Suprapubic skin (tissue), 4 donors: ENCODE measurements at regions not wholly inside any gene's neighbourhood (a gene's known extent, or its start where the extent isn't known, plus 50 kb on each side); places are given as distances from the start of the nearest gene placed in this dataset.

ENCODE experiments used
- DNase-seq, 2 donors: peaks; one replicate each; pipeline ENCODE4 v3.0.0-alpha.2; 2019; ENCODE audit warnings: low spot score in 2 of 2
- H3K27ac ChIP-seq: fragments of 200-600 bp; sonication (generic); one replicate; pipeline ENCODE4 v1.5.1; 2019
- H3K27me3 ChIP-seq: fragments of 200-600 bp; sonication (generic); one replicate; pipeline ENCODE4 v1.5.1; 2019
- H3K36me3 ChIP-seq: fragments of 200-600 bp; sonication (generic); one replicate; pipeline ENCODE4 v1.5.1; 2019
- H3K4me1 ChIP-seq: fragments of 200-600 bp; sonication (generic); one replicate; pipeline ENCODE4 v1.5.1; 2019
- H3K4me3 ChIP-seq: fragments of 200-600 bp; sonication (generic); one replicate; pipeline ENCODE4 v1.5.1; 2019; ENCODE audit warnings: mild to moderate bottlenecking
- H3K9me3 ChIP-seq: fragments of 200-600 bp; sonication (generic); one replicate; pipeline ENCODE4 v1.5.1; 2019
- EP300 ChIP-seq: sonication (generic); formaldehyde crosslinking; IDR thresholded peaks from one replicate; pipeline ENCODE4 v1.6.1; 2017; ENCODE audit warnings: antibody characterized with exemption
- POLR2A ChIP-seq, 2 donors: fragments of 450-650 bp; IDR thresholded peaks; one replicate each; pipeline ENCODE4 v1.6.1; 2017; ENCODE audit warnings: antibody characterized with exemption in 2 of 2, mild to moderate bottlenecking in 2 of 2, moderate library complexity in 2 of 2
- POLR2AphosphoS5 ChIP-seq, 3 donors: sonication (generic); formaldehyde crosslinking; IDR thresholded peaks; one replicate each; pipeline ENCODE4 v1.6.1; 2017; ENCODE audit warnings: antibody characterized with exemption in 3 of 3
- WGBS: methylation state at CpG from one replicate; pipeline ENCODE4 v1.1.5; 2018; 5-methylcytosine and 5-hydroxymethylcytosine counted together
- TF ChIP-seq, protein P1 (sequence below), 2 donors: fragments of 200-600 bp in 1 of 2; fragments of 450-650 bp in 1 of 2; sonication (generic) in 1 of 2; IDR thresholded peaks; one replicate each; pipeline ENCODE4 v1.5.1; 2016 to 2019; ENCODE audit warnings: antibody characterized with exemption in 2 of 2, mild to moderate bottlenecking in 1 of 2, moderate library complexity in 1 of 2

- no peaks in the 10 kb centered on the region for H3K36me3 ChIP-seq
- H3K4me1 ChIP-seq, result no peaks in the 10 kb centered on the region
- 61% methylated on average over 5 of the region's 24 CpGs for WGBS
- DNase-seq, result no peak
- peaks cover 18% of the 10 kb centered on the region for H3K27me3 ChIP-seq
- no peaks in the 10 kb centered on the region for H3K9me3 ChIP-seq
- no peak overlapping the region for H3K4me3 ChIP-seq
- no peak overlapping the region for H3K27ac ChIP-seq
- TF ChIP-seq POLR2A (IDR thresholded peaks at IDR 0.05) (no peak), EP300 (no peak), POLR2AphosphoS5 (IDR thresholded peaks at IDR 0.05) (no peak)
- TF ChIP-seq, protein P1, sequence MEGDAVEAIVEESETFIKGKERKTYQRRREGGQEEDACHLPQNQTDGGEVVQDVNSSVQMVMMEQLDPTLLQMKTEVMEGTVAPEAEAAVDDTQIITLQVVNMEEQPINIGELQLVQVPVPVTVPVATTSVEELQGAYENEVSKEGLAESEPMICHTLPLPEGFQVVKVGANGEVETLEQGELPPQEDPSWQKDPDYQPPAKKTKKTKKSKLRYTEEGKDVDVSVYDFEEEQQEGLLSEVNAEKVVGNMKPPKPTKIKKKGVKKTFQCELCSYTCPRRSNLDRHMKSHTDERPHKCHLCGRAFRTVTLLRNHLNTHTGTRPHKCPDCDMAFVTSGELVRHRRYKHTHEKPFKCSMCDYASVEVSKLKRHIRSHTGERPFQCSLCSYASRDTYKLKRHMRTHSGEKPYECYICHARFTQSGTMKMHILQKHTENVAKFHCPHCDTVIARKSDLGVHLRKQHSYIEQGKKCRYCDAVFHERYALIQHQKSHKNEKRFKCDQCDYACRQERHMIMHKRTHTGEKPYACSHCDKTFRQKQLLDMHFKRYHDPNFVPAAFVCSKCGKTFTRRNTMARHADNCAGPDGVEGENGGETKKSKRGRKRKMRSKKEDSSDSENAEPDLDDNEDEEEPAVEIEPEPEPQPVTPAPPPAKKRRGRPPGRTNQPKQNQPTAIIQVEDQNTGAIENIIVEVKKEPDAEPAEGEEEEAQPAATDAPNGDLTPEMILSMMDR (IDR thresholded peaks at IDR 0.05), result no peak
These were observed 134.7 kb upstream of the GPR12 start for GRCh38 chr13:26895081-26895807.

- no peaks in the 10 kb centered on the region for H3K4me1 ChIP-seq
- 93% methylated on average over 7 of the region's 7 CpGs for WGBS
- DNase-seq, result no peak
- H3K4me3 ChIP-seq, result no peak overlapping the region
- TF ChIP-seq POLR2AphosphoS5 (IDR thresholded peaks at IDR 0.05) (no peak), EP300 (no peak), POLR2A (IDR thresholded peaks at IDR 0.05) (no peak)
- TF ChIP-seq, protein P1 (IDR thresholded peaks at IDR 0.05), result no peak
- no peaks in the 10 kb centered on the region for H3K36me3 ChIP-seq
- no peaks in the 10 kb centered on the region for H3K27me3 ChIP-seq
- no peaks in the 10 kb centered on the region for H3K9me3 ChIP-seq
- no peak overlapping the region for H3K27ac ChIP-seq
These were observed 128.0 kb upstream of the GPR12 start for GRCh38 chr13:26888632-26889031.

DNA sequence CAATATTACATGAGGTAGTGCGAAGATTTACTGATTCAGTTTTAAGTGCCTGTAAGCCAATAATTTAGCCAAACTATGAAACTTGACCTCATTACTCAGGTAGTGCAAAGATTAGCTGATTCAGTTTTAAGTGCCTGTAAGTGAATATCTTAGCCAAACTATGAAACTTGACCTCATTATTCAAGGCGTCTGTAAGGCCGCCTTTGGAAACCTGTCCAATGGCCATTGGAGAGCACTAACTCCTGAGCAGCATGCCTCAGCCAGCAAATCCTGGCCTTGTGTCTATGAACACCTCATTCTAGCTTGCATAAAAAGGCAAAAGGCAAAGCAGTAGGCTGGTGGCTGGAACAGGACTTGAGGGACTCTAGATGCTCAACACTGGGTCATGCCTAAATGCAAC, 127.0 kb upstream of the GPR12 start:
- no peak overlapping the region for H3K4me3 ChIP-seq
- 94% methylated on average over 3 of the region's 3 CpGs for WGBS
- no peaks in the 10 kb centered on the region for H3K9me3 ChIP-seq
- H3K27ac ChIP-seq, result no peak overlapping the region
- DNase-seq, result no peak
- TF ChIP-seq, protein P1 (IDR thresholded peaks at IDR 0.05), result no peak
- TF ChIP-seq POLR2AphosphoS5 (IDR thresholded peaks at IDR 0.05), result no peak
- no peak for TF ChIP-seq EP300
- no peak for TF ChIP-seq POLR2A (IDR thresholded peaks at IDR 0.05)
- peaks cover 1% of the 10 kb centered on the region for H3K27me3 ChIP-seq
- no peaks in the 10 kb centered on the region for H3K4me1 ChIP-seq
- no peaks in the 10 kb centered on the region for H3K36me3 ChIP-seq

DNA sequence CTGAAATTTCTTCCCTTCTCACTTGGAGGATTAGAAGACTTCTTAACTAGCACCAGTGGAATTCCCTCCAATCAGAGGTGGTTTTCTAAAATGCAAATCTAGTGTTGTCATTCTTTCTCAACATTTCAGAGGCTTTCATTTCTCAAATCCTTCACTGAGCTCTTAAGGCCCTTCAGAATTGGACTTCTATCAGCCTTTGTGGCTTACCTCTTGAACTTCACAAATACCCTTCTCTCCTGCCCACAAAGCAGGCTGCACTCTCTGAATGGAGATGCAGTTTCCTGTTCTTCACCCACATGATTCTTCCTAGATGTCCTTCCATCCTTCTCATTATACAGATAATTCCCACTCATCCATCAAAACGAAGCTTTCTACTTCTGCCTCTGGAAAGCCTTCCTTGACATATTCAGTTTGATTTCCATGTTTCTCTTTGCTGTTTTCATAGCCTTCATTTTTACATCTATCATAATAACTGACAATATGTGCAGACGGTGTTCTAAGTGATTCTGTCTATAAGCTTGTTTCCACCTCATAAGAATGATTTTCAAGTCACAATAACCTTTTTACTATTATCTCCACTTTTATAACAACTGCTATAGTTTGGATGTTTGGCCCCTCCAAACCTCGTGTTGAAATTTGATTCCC, 123.1 kb upstream of the GPR12 start:
- Histone ChIP-seq H3K4me1 (no peaks in the 10 kb centered on the region), H3K9me3 (no peaks in the 10 kb centered on the region), H3K36me3 (no peaks in the 10 kb centered on the region), H3K4me3 (no peak overlapping the region), H3K27ac (no peak overlapping the region), H3K27me3 (peaks cover 8% of the 10 kb centered on the region)
- TF ChIP-seq POLR2A (IDR thresholded peaks at IDR 0.05), result no peak
- no peak for TF ChIP-seq EP300
- no peak for TF ChIP-seq POLR2AphosphoS5 (IDR thresholded peaks at IDR 0.05)
- TF ChIP-seq, protein P1 (IDR thresholded peaks at IDR 0.05), result no peak
- no peak for DNase-seq
- 62% methylated on average over 3 of the region's 3 CpGs for WGBS

- Histone ChIP-seq H3K36me3 (no peaks in the 10 kb centered on the region), H3K27ac (no peak overlapping the region), H3K4me1 (no peaks in the 10 kb centered on the region), H3K9me3 (no peaks in the 10 kb centered on the region), H3K4me3 (no peak overlapping the region), H3K27me3 (peaks cover 8% of the 10 kb centered on the region)
- no peak for DNase-seq
- TF ChIP-seq POLR2AphosphoS5 (IDR thresholded peaks at IDR 0.05) (no peak), EP300 (no peak), POLR2A (IDR thresholded peaks at IDR 0.05) (no peak)
- TF ChIP-seq, protein P1 (IDR thresholded peaks at IDR 0.05), result no peak
- 97% methylated on average over 7 of the region's 7 CpGs for WGBS
These were observed 122.1 kb upstream of the GPR12 start for GRCh38 chr13:26882731-26883130.
